ENCODE measurements at regions not wholly inside any gene's neighbourhood (a gene's known extent, or its start where the extent isn't known, plus 50 kb on each side); places are given as distances from the start of the nearest gene placed in this dataset.

DNA sequence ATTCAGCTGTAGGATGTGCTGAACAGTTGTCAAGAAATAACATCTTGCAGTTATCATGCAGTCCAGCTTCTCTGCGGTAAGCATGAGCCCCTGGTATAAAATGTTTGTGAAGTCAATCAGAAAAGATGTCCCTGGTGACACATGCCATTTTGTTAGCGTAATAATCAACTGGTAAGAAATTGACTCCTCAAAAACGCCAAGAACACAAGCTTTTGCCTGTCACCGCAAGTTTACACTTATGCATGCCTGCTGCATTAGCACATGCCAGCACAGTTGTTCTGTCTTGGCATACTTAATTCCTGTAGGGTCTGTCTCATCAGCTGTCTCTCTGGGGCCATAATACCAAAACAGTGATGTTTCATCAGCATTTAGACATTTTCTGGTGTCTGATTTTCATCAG is 524.8 kb upstream of the DSEL start:
- H3K4me3 ChIP-seq (ENCODE audit: severe bottlenecking) = no peak overlapping the region
- no peaks in the 10 kb centered on the region for H3K4me1 ChIP-seq (ENCODE audit: insufficient read depth, poor library complexity, severe bottlenecking)
- ATAC-seq (ENCODE audit: low read depth) = no peak
- TF ChIP-seq, protein P1, sequence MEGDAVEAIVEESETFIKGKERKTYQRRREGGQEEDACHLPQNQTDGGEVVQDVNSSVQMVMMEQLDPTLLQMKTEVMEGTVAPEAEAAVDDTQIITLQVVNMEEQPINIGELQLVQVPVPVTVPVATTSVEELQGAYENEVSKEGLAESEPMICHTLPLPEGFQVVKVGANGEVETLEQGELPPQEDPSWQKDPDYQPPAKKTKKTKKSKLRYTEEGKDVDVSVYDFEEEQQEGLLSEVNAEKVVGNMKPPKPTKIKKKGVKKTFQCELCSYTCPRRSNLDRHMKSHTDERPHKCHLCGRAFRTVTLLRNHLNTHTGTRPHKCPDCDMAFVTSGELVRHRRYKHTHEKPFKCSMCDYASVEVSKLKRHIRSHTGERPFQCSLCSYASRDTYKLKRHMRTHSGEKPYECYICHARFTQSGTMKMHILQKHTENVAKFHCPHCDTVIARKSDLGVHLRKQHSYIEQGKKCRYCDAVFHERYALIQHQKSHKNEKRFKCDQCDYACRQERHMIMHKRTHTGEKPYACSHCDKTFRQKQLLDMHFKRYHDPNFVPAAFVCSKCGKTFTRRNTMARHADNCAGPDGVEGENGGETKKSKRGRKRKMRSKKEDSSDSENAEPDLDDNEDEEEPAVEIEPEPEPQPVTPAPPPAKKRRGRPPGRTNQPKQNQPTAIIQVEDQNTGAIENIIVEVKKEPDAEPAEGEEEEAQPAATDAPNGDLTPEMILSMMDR (IDR thresholded peaks at IDR 0.05; ENCODE audit: poor library complexity, severe bottlenecking) = no peak
- H3K9me3 ChIP-seq (ENCODE audit: severe bottlenecking) = no peaks in the 10 kb centered on the region
- H3K36me3 ChIP-seq (ENCODE audit: low read depth) = no peaks in the 10 kb centered on the region
- H3K27ac ChIP-seq (ENCODE audit: poor library complexity, severe bottlenecking) = no peak overlapping the region
- no peak for DNase-seq (ENCODE audit: low spot score)
- H3K27me3 ChIP-seq (ENCODE audit: insufficient read depth, poor library complexity, severe bottlenecking) = no peaks in the 10 kb centered on the region

DNA sequence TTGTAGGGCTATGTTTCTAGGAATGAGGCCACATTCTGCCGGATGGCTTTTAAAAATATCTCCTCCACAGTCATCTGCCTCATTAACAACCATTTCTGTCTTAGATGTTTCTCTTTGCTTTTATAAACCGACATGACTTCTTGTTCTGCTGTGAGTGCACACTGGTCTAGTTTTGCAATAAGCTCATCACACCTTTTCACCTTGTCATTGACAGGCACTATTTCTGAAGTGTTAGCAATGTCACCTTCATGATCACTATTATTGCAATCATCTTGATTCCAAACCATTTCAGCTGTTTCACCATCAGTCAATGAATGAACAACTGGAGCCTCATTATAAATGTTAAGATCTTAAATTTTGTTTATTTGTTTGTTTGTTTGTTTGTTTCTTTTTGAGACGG is 523.7 kb upstream of the DSEL start:
- TF ChIP-seq, protein P1 (IDR thresholded peaks at IDR 0.05; ENCODE audit: poor library complexity, severe bottlenecking) = no peak
- H3K27me3 ChIP-seq (ENCODE audit: insufficient read depth, poor library complexity, severe bottlenecking) = no peaks in the 10 kb centered on the region
- H3K4me3 ChIP-seq (ENCODE audit: severe bottlenecking) = no peak overlapping the region
- H3K27ac ChIP-seq (ENCODE audit: poor library complexity, severe bottlenecking) = no peak overlapping the region
- DNase-seq (ENCODE audit: low spot score) (no peak), ATAC-seq (ENCODE audit: low read depth) (no peak)
- H3K4me1 ChIP-seq (ENCODE audit: insufficient read depth, poor library complexity, severe bottlenecking) = no peaks in the 10 kb centered on the region
- no peaks in the 10 kb centered on the region for H3K36me3 ChIP-seq (ENCODE audit: low read depth)
- no peaks in the 10 kb centered on the region for H3K9me3 ChIP-seq (ENCODE audit: severe bottlenecking)

DNA sequence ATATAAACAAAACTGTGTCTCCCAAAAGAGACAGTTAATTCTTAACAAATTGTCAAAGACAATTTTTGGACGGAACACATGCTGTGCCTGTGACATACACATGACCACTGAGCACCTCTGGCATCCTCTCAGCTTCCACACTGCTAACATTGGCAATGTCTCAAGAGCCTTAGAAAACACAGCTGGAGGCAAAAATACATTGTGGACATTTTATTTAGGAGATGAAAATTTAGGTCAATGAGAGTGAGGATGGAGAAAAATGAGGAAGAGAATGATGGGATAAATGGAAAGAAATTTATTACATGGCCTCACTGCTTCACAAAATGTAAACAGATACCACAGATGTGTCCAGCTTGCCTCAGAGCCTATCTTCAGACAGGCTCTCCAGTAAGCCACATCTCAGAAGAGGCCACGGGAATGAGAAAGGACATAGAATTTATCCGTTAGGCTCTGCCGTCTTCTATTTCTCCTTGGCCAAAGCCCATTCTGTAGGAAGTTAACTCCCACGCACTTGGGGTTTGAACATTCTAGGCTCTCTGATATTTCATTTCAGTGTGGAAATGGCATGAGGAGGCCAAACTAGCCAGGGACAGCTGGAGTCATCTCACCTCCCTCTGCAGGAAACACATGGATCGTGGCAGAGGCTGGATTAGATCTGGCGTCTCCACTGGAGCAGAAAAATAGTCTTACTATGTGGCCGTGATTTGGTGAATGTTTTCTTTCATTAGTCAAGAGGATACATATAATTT is 519.4 kb upstream of the DSEL start:
- DNase-seq (ENCODE audit: low spot score) = no peak
- Histone ChIP-seq H3K36me3 (ENCODE audit: low read depth) (no peaks in the 10 kb centered on the region), H3K9me3 (ENCODE audit: severe bottlenecking) (no peaks in the 10 kb centered on the region), H3K27ac (ENCODE audit: poor library complexity, severe bottlenecking) (no peak overlapping the region), H3K4me3 (ENCODE audit: severe bottlenecking) (no peak overlapping the region), H3K4me1 (ENCODE audit: insufficient read depth, poor library complexity, severe bottlenecking) (no peaks in the 10 kb centered on the region), H3K27me3 (ENCODE audit: insufficient read depth, poor library complexity, severe bottlenecking) (no peaks in the 10 kb centered on the region)
- TF ChIP-seq, protein P1 (IDR thresholded peaks at IDR 0.05; ENCODE audit: poor library complexity, severe bottlenecking) = no peak
- no peak for ATAC-seq (ENCODE audit: low read depth)

DNA sequence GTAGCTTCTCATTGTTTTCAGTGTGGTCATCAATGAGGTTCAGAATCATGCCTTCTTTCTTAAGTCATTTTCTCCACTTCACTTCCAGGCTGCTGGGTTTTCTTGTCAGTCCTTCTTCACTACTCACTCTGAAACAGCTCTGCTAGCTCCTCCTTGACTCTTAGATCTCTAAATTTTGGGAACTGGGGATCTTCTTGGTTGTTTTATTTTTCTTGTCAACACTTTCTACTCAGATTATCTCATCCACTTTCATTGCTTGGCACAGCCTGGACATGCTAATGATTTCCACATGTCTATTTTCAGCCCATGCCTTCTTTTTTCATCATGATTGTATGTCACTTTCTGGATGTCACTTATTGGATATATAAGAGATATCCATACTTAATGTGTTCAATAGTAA is 517.8 kb upstream of the DSEL start:
- DNase-seq (ENCODE audit: low spot score) (no peak), ATAC-seq (ENCODE audit: low read depth) (no peak)
- H3K4me1 ChIP-seq (ENCODE audit: insufficient read depth, poor library complexity, severe bottlenecking) = no peaks in the 10 kb centered on the region
- H3K27me3 ChIP-seq (ENCODE audit: insufficient read depth, poor library complexity, severe bottlenecking) = no peaks in the 10 kb centered on the region
- no peaks in the 10 kb centered on the region for H3K9me3 ChIP-seq (ENCODE audit: severe bottlenecking)
- no peaks in the 10 kb centered on the region for H3K36me3 ChIP-seq (ENCODE audit: low read depth)
- no peak overlapping the region for H3K4me3 ChIP-seq (ENCODE audit: severe bottlenecking)
- TF ChIP-seq, protein P1 (IDR thresholded peaks at IDR 0.05; ENCODE audit: poor library complexity, severe bottlenecking) = no peak
- H3K27ac ChIP-seq (ENCODE audit: poor library complexity, severe bottlenecking) = no peak overlapping the region

DNA sequence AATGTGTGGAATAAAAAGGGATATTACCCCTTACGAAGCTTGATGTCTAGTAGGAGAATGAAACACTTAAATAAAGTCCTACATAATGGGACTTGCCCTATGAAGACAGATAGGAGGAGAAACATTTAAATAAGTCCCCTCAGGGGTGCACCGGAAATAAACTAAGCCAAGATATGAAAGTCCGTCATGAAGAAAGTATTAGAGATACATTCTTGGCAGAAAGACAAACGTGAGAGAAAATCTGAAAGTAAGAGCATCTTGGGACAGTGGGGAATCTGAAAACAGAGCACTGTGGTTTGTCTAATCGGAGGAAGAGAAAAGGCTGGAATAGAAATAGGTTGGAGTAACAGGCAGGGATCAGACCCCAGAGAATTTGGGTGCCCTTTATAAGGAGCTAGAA is 516.9 kb upstream of the DSEL start:
- Histone ChIP-seq H3K9me3 (ENCODE audit: severe bottlenecking) (no peaks in the 10 kb centered on the region), H3K27ac (ENCODE audit: poor library complexity, severe bottlenecking) (no peak overlapping the region), H3K27me3 (ENCODE audit: insufficient read depth, poor library complexity, severe bottlenecking) (no peaks in the 10 kb centered on the region), H3K4me3 (ENCODE audit: severe bottlenecking) (no peak overlapping the region), H3K36me3 (ENCODE audit: low read depth) (no peaks in the 10 kb centered on the region), H3K4me1 (ENCODE audit: insufficient read depth, poor library complexity, severe bottlenecking) (no peaks in the 10 kb centered on the region)
- DNase-seq (ENCODE audit: low spot score) = no peak
- TF ChIP-seq, protein P1 (IDR thresholded peaks at IDR 0.05; ENCODE audit: poor library complexity, severe bottlenecking) = no peak
- ATAC-seq (ENCODE audit: low read depth) = no peak

All from RWPE2 (cell line).